CD14-positive monocyte (primary cell): ENCODE measurements at regions not wholly inside any gene's neighbourhood (a gene's known extent, or its start where the extent isn't known, plus 50 kb on each side); places are given as distances from the start of the nearest gene placed in this dataset.

Source experiments
- DNase-seq, 3 donors: peaks; one replicate each; pipeline ENCODE4 v3.0.0-alpha.2; 2011 to 2022
- H2AFZ ChIP-seq: 2 replicates; pipeline ENCODE4 v1.6.0; 2012; ENCODE audit warnings: mild to moderate bottlenecking, low read depth, low read length, inconsistent platforms; ENCODE audit not compliant: insufficient read depth, poor library complexity, severe bottlenecking
- H3K27ac ChIP-seq, 2 donors: 1 replicate in 1 of 2; 2 replicates in 1 of 2; pipeline ENCODE4 v1.5.1; 2012 to 2013; ENCODE audit warnings: low read length in 2 of 2, control low read depth in 1 of 2, inconsistent platforms in 1 of 2, low read depth in 1 of 2, mild to moderate bottlenecking in 1 of 2
- H3K27me3 ChIP-seq, 2 donors: one replicate each; pipeline versions ENCODE4 v1.6.0 to v1.6.1; 2011 to 2013; ENCODE audit warnings: low read length in 2 of 2; ENCODE audit not compliant: control insufficient read depth in 2 of 2, insufficient read depth in 2 of 2
- H3K36me3 ChIP-seq, 2 donors: replicated peaks in 1 of 2; 1 replicate in 1 of 2; 2 replicates in 1 of 2; pipeline versions ENCODE4 v1.5.1 to v1.6.1; 2012 to 2013; ENCODE audit warnings: low read length in 2 of 2, control low read depth in 1 of 2, inconsistent platforms in 1 of 2, mild to moderate bottlenecking in 1 of 2; ENCODE audit not compliant: insufficient read depth in 2 of 2, control insufficient read depth in 1 of 2
- H3K4me1 ChIP-seq, 2 donors: 1 replicate in 1 of 2; 2 replicates in 1 of 2; pipeline versions ENCODE4 v1.5.1 to v1.6.1; 2012 to 2013; ENCODE audit warnings: low read length in 2 of 2, control low read depth in 1 of 2, inconsistent platforms in 1 of 2, mild to moderate bottlenecking in 1 of 2, moderate library complexity in 1 of 2; ENCODE audit not compliant: insufficient read depth in 2 of 2, control insufficient read depth in 1 of 2
- H3K4me2 ChIP-seq: replicated peaks from 2 replicates; pipeline ENCODE3; 2012; ENCODE audit warnings: low read length, moderate library complexity, mild to moderate bottlenecking; ENCODE audit not compliant: poor library complexity, severe bottlenecking; ENCODE audit errors: extremely low read depth
- H3K4me3 ChIP-seq, 3 experiments: fragments of 200-600 bp in 1 of 3; sonication (generic) in 1 of 3; replicated peaks in 1 of 3; 1 replicate in 2 of 3; 2 replicates in 1 of 3; pipeline ENCODE4 v1.5.1; 2011 to 2013; ENCODE audit warnings: low read length in 3 of 3, mild to moderate bottlenecking in 3 of 3, control low read depth in 2 of 3, low read depth in 2 of 3, inconsistent platforms in 1 of 3, moderate library complexity in 1 of 3
- H3K79me2 ChIP-seq: 2 replicates; pipeline ENCODE4 v1.6.0; 2012; ENCODE audit warnings: mild to moderate bottlenecking, control low read depth, inconsistent platforms, low read length, moderate library complexity; ENCODE audit not compliant: insufficient read depth
- H3K9ac ChIP-seq: 2 replicates; pipeline ENCODE4 v1.6.0; 2017; ENCODE audit warnings: low read length, mild to moderate bottlenecking; ENCODE audit not compliant: insufficient read depth, poor library complexity, severe bottlenecking
- H3K9me3 ChIP-seq, 2 donors: replicated peaks in 1 of 2; 1 replicate in 1 of 2; 2 replicates in 1 of 2; pipeline versions ENCODE4 v1.5.1 to v1.6.1; 2012 to 2013; ENCODE audit warnings: low read length in 2 of 2, control low read depth in 1 of 2; ENCODE audit not compliant: control insufficient read depth in 1 of 2, insufficient read depth in 1 of 2
- H4K20me1 ChIP-seq: 2 replicates; pipeline ENCODE4 v1.6.0; 2012; ENCODE audit warnings: mild to moderate bottlenecking, low read length, control low read depth, moderate library complexity; ENCODE audit not compliant: insufficient read depth
- H3K27ac Mint-ChIP-seq, 7 donors: one replicate each; pipeline ENCODE4 v1.8.0; 2020; ENCODE audit warnings: mild to moderate bottlenecking in 7 of 7, mixed read lengths in 7 of 7, moderate library complexity in 6 of 7, inconsistent platforms in 2 of 7
- H3K27me3 Mint-ChIP-seq, 3 donors: one replicate each; pipeline ENCODE4 v1.8.0; 2021 to 2022; ENCODE audit warnings: low read depth in 3 of 3, mild to moderate bottlenecking in 3 of 3, mixed read lengths in 3 of 3, moderate library complexity in 3 of 3, inconsistent platforms in 1 of 3
- H3K36me3 Mint-ChIP-seq, 2 donors: one replicate each; pipeline ENCODE4 v1.8.0; 2020; ENCODE audit warnings: mixed read lengths in 2 of 2, inconsistent platforms in 1 of 2, mild to moderate bottlenecking in 1 of 2
- H3K4me1 Mint-ChIP-seq: one replicate; pipeline ENCODE4 v1.8.0; 2020; ENCODE audit warnings: mild to moderate bottlenecking, mixed read lengths
- H3K4me3 Mint-ChIP-seq, 2 donors: one replicate each; pipeline ENCODE4 v1.8.0; 2020; ENCODE audit warnings: mild to moderate bottlenecking in 2 of 2, mixed read lengths in 2 of 2, moderate library complexity in 1 of 2
- H3K9me3 Mint-ChIP-seq, 7 donors: one replicate each; pipeline ENCODE4 v1.8.0; 2020 to 2022; ENCODE audit warnings: mixed read lengths in 7 of 7, mild to moderate bottlenecking in 6 of 7, moderate library complexity in 6 of 7, inconsistent platforms in 2 of 7
- CTCF ChIP-seq: fragments of 200-600 bp; IDR thresholded peaks from one replicate; pipeline ENCODE4 v1.8.0; 2022; ENCODE audit warnings: antibody characterized with exemption, mild to moderate bottlenecking
- WGBS: methylation state at CpG from one replicate; pipeline ENCODE4 v1.1.5; 2013; ENCODE audit warnings: missing lambda C conversion rate; ENCODE audit not compliant: insufficient coverage; 5-methylcytosine and 5-hydroxymethylcytosine counted together
- intact Hi-C, 2 donors: fragments of 100-400 bp; cut with micrococcal nuclease; formaldehyde crosslinking; loops; one replicate each; pipeline versions ENCODE4 v1.15.0 to v1.15.1; 2023

- no peak for DNase-seq
- peaks cover 0 to 4% of the 10 kb centered on the region in 2 donors for H3K27me3 ChIP-seq
- no peaks in the 10 kb centered on the region for H3K79me2 ChIP-seq
- H4K20me1 ChIP-seq, result no peaks in the 10 kb centered on the region
- H3K36me3 ChIP-seq, result no peaks in the 10 kb centered on the region
- intact Hi-C loops, result no loop called here
- no peak overlapping the region for H2AFZ ChIP-seq
- WGBS, result 79% methylated on average over 11 of the region's 15 CpGs
- Mint-ChIP-seq H3K4me1 (no peaks in the 10 kb centered on the region), H3K4me3 (no peak overlapping the region), H3K9me3 (peaks cover 2 to 16% (median 12%) of the 10 kb centered on the region in 7 donors), H3K36me3 (no peaks in the 10 kb centered on the region), H3K27ac (no peak overlapping the region), H3K27me3 (peaks cover 12 to 21% (median 13%) of the 10 kb centered on the region in 3 donors)
- H3K4me2 ChIP-seq, result no peak overlapping the region
- no peaks in the 10 kb centered on the region for H3K4me1 ChIP-seq
- peaks cover 5 to 17% of the 10 kb centered on the region in 2 donors for H3K9me3 ChIP-seq
- no peak overlapping the region for H3K9ac ChIP-seq
- no peak for TF ChIP-seq CTCF
- H3K4me3 ChIP-seq, result no peak overlapping the region
- H3K27ac ChIP-seq, result no peak overlapping the region
These were observed 264.3 kb downstream of the BMP7 start for GRCh38 chr20:57002066-57002570.

GRCh38 chr20:57003012-57003411, 263.4 kb downstream of the BMP7 start:
- 24% methylated on average over 5 of the region's 7 CpGs for WGBS
- Histone ChIP-seq H3K27ac (no peak overlapping the region), H3K9me3 (peaks cover 5 to 14% of the 10 kb centered on the region in 2 donors), H3K36me3 (no peaks in the 10 kb centered on the region), H3K79me2 (no peaks in the 10 kb centered on the region), H3K27me3 (peaks cover 0 to 4% of the 10 kb centered on the region in 2 donors), H3K4me3 (no peak overlapping the region), H2AFZ (no peak overlapping the region), H3K4me1 (no peaks in the 10 kb centered on the region), H3K9ac (no peak overlapping the region), H4K20me1 (no peaks in the 10 kb centered on the region), H3K4me2 (no peak overlapping the region)
- H3K9me3 Mint-ChIP-seq, result peaks cover 2 to 16% (median 12%) of the 10 kb centered on the region in 7 donors
- no peaks in the 10 kb centered on the region for H3K4me1 Mint-ChIP-seq
- intact Hi-C loops, result no loop called here
- peaks cover 17 to 29% (median 20%) of the 10 kb centered on the region in 3 donors for H3K27me3 Mint-ChIP-seq
- H3K36me3 Mint-ChIP-seq, result no peaks in the 10 kb centered on the region
- H3K27ac Mint-ChIP-seq, result no peak overlapping the region
- no peak overlapping the region for H3K4me3 Mint-ChIP-seq
- no peak for DNase-seq
- no peak for TF ChIP-seq CTCF
